C4-2B (cell line): ENCODE measurements at regions not wholly inside any gene's neighbourhood (a gene's known extent, or its start where the extent isn't known, plus 50 kb on each side); places are given as distances from the start of the nearest gene placed in this dataset.

ENCODE experiments used
- CTCF ChIP-seq: fragments of 450-650 bp; conservative IDR thresholded peaks from 2 replicates; pipeline ENCODE4 v1.5.1; 2017; ENCODE audit warnings: mild to moderate bottlenecking
- ZFX ChIP-seq: fragments of 450-650 bp; IDR thresholded peaks from 2 replicates; pipeline ENCODE4 v1.6.1; 2017

GRCh38 chr3:178930116-178930515 lies 141.5 kb downstream of the ZMAT3 start:
- no peak for TF ChIP-seq CTCF
- TF ChIP-seq ZFX = no peak
